OCI-LY1 (cell line): ENCODE measurements at regions not wholly inside any gene's neighbourhood (a gene's known extent, or its start where the extent isn't known, plus 50 kb on each side); places are given as distances from the start of the nearest gene placed in this dataset.

ENCODE experiments used
- H2AFZ ChIP-seq: fragments of 200-600 bp; sonication (generic), shearing (Covaris generic); 2 replicates; pipeline ENCODE4 v1.6.0; 2014; ENCODE audit warnings: antibody characterized with exemption, mild to moderate bottlenecking, low read length
- H3F3A ChIP-seq: fragments of 200-600 bp; sonication (generic), shearing (Covaris generic); 2 replicates; pipeline ENCODE4 v1.6.0; 2014; ENCODE audit warnings: mild to moderate bottlenecking, antibody characterized with exemption, low read length, moderate library complexity; ENCODE audit not compliant: insufficient read depth
- H3K27ac ChIP-seq: fragments of 200-600 bp; sonication (generic); 2 replicates; pipeline ENCODE4 v1.5.1; 2014; ENCODE audit warnings: low read length, mixed run types, mild to moderate bottlenecking, low read depth; ENCODE audit not compliant: poor library complexity, severe bottlenecking
- H3K27me3 ChIP-seq: fragments of 200-600 bp; sonication (generic); 2 replicates; pipeline ENCODE4 v1.6.0; 2014; ENCODE audit warnings: antibody characterized with exemption, mild to moderate bottlenecking, low read length, moderate library complexity; ENCODE audit not compliant: insufficient read depth
- H3K36me3 ChIP-seq: fragments of 200-600 bp; sonication (generic); 2 replicates; pipeline ENCODE4 v1.6.1; 2014; ENCODE audit warnings: mild to moderate bottlenecking, antibody characterized with exemption, low read length, moderate library complexity, mixed read lengths; ENCODE audit not compliant: insufficient read depth
- H3K4me1 ChIP-seq: fragments of 200-600 bp; sonication (generic); 2 replicates; pipeline ENCODE4 v1.5.1; 2014; ENCODE audit warnings: mild to moderate bottlenecking, low read length, moderate library complexity; ENCODE audit not compliant: insufficient read depth, severe bottlenecking
- H3K4me2 ChIP-seq: fragments of 200-600 bp; sonication (generic), shearing (Covaris generic); 2 replicates; pipeline ENCODE4 v1.6.1; 2014; ENCODE audit warnings: low read length
- H3K4me3 ChIP-seq: fragments of 200-600 bp; sonication (generic); 2 replicates; pipeline ENCODE4 v1.5.1; 2014; ENCODE audit warnings: low read length, low read depth, mild to moderate bottlenecking, mixed read lengths; ENCODE audit not compliant: poor library complexity, severe bottlenecking
- H3K79me2 ChIP-seq: fragments of 200-600 bp; shearing (Covaris generic); 2 replicates; pipeline ENCODE4 v1.6.1; 2016; ENCODE audit warnings: mixed run types, low read length, mixed read lengths; ENCODE audit not compliant: insufficient read depth
- H3K9ac ChIP-seq: fragments of 200-600 bp; sonication (generic), shearing (Covaris generic); 2 replicates; pipeline ENCODE4 v1.6.1; 2014; ENCODE audit warnings: mild to moderate bottlenecking, low read length, mixed read lengths
- H3K9me2 ChIP-seq: fragments of 200-600 bp; sonication (generic), shearing (Covaris generic); 2 replicates; pipeline ENCODE4 v1.6.1; 2014; ENCODE audit warnings: low read depth, mild to moderate bottlenecking, low read length, mixed read lengths
- H3K9me3 ChIP-seq: fragments of 200-600 bp; shearing (Covaris generic); 2 replicates; pipeline ENCODE4 v1.6.1; 2014; ENCODE audit warnings: low read length, mixed read lengths
- H4K20me1 ChIP-seq: fragments of 200-600 bp; sonication (generic), shearing (Covaris generic); 2 replicates; pipeline ENCODE4 v1.6.0; 2016; ENCODE audit warnings: mild to moderate bottlenecking, low read length; ENCODE audit not compliant: insufficient read depth
- EZH2 ChIP-seq: fragments of 200-600 bp; sonication (generic), shearing (Covaris generic); IDR thresholded peaks from 2 replicates; pipeline ENCODE4 v1.8.0; 2017; ENCODE audit warnings: borderline replicate concordance, mixed run types, mild to moderate bottlenecking, antibody characterized with exemption, low read length, moderate library complexity, mixed read lengths
- TF ChIP-seq, protein P1 (sequence below): fragments of 200-600 bp; sonication (generic), shearing (Covaris generic); IDR thresholded peaks from 2 replicates; pipeline ENCODE4 v1.5.1; 2017; ENCODE audit warnings: mild to moderate bottlenecking, antibody characterized with exemption, low read length, moderate library complexity, mixed read lengths

- Histone ChIP-seq H3K9me3 (no peaks in the 10 kb centered on the region), H2AFZ (no peak overlapping the region), H3K9ac (no peak overlapping the region), H3F3A (no peaks in the 10 kb centered on the region), H3K27me3 (no peaks in the 10 kb centered on the region), H4K20me1 (no peaks in the 10 kb centered on the region), H3K79me2 (no peaks in the 10 kb centered on the region), H3K4me3 (no peak overlapping the region), H3K4me1 (no peaks in the 10 kb centered on the region), H3K9me2 (no peaks in the 10 kb centered on the region), H3K27ac (no peak overlapping the region), H3K4me2 (no peak overlapping the region), H3K36me3 (no peaks in the 10 kb centered on the region)
- TF ChIP-seq EZH2: no peak
- TF ChIP-seq, protein P1, sequence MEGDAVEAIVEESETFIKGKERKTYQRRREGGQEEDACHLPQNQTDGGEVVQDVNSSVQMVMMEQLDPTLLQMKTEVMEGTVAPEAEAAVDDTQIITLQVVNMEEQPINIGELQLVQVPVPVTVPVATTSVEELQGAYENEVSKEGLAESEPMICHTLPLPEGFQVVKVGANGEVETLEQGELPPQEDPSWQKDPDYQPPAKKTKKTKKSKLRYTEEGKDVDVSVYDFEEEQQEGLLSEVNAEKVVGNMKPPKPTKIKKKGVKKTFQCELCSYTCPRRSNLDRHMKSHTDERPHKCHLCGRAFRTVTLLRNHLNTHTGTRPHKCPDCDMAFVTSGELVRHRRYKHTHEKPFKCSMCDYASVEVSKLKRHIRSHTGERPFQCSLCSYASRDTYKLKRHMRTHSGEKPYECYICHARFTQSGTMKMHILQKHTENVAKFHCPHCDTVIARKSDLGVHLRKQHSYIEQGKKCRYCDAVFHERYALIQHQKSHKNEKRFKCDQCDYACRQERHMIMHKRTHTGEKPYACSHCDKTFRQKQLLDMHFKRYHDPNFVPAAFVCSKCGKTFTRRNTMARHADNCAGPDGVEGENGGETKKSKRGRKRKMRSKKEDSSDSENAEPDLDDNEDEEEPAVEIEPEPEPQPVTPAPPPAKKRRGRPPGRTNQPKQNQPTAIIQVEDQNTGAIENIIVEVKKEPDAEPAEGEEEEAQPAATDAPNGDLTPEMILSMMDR: no peak
Measured at GRCh38 chr14:27096091-27096490, 498.3 kb upstream of the NOVA1 start.

- no peak overlapping the region for H3K4me2 ChIP-seq
- H3K4me3 ChIP-seq: no peak overlapping the region
- no peaks in the 10 kb centered on the region for H3K9me2 ChIP-seq
- TF ChIP-seq, protein P1: no peak
- no peak for TF ChIP-seq EZH2
- no peaks in the 10 kb centered on the region for H3K9me3 ChIP-seq
- H3K79me2 ChIP-seq: no peaks in the 10 kb centered on the region
- no peak overlapping the region for H2AFZ ChIP-seq
- no peaks in the 10 kb centered on the region for H4K20me1 ChIP-seq
- H3K9ac ChIP-seq: no peak overlapping the region
- no peaks in the 10 kb centered on the region for H3K4me1 ChIP-seq
- no peaks in the 10 kb centered on the region for H3K27me3 ChIP-seq
- no peaks in the 10 kb centered on the region for H3F3A ChIP-seq
- H3K36me3 ChIP-seq: no peaks in the 10 kb centered on the region
- H3K27ac ChIP-seq: no peak overlapping the region
Measured at GRCh38 chr14:27098451-27098850, 500.6 kb upstream of the NOVA1 start.

GRCh38 chr14:27114180-27114579, 516.3 kb upstream of the NOVA1 start:
- Histone ChIP-seq H3F3A (no peaks in the 10 kb centered on the region), H4K20me1 (no peaks in the 10 kb centered on the region)

More at GRCh38 chr14:27114180-27114579, 516.3 kb upstream of the NOVA1 start:
- Histone ChIP-seq H3K27ac (no peak overlapping the region), H3K9ac (no peak overlapping the region), H3K9me2 (no peaks in the 10 kb centered on the region), H3K4me2 (no peak overlapping the region), H3K4me3 (no peak overlapping the region), H3K4me1 (no peaks in the 10 kb centered on the region), H3K27me3 (no peaks in the 10 kb centered on the region), H3K79me2 (no peaks in the 10 kb centered on the region), H2AFZ (no peak overlapping the region), H3K36me3 (no peaks in the 10 kb centered on the region), H3K9me3 (no peaks in the 10 kb centered on the region)
- no peak for TF ChIP-seq EZH2
- TF ChIP-seq, protein P1: no peak
